ENCODE measurements at regions not wholly inside any gene's neighbourhood (a gene's known extent, or its start where the extent isn't known, plus 50 kb on each side); places are given as distances from the start of the nearest gene placed in this dataset.

DNA sequence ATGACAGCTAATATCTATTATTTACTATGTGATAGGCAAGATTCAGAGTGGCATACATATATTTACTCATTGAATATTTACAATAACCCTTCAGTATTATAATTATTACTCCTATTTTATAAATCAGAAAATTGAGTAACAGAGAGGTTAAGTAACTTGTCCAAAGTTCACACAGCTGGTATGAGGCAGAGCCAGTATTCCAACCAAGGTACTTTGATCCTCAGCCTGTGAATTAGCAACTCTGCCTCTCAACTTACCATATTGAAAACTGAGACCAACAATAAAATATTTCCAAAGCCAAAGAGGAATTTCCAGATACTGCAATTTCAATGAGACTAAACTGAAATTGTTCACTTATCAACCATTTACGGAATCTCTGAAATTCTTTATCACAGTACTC, 67.9 kb upstream of the TSLP start:
- TF ChIP-seq YY1 (IDR thresholded peaks at IDR 0.05; ENCODE audit: insufficient read depth, insufficient read length): no peak
- no peak for TF ChIP-seq ZNF274 (IDR thresholded peaks at IDR 0.05; ENCODE audit: low read depth, low read length)
- no peak for TF ChIP-seq SUZ12 (IDR thresholded peaks at IDR 0.05; ENCODE audit: extremely low read depth, insufficient read depth, insufficient read length)
